HFF-Myc (cell line): ENCODE measurements at regions not wholly inside any gene's neighbourhood (a gene's known extent, or its start where the extent isn't known, plus 50 kb on each side); places are given as distances from the start of the nearest gene placed in this dataset.

Experiments
- DNase-seq: peaks from one replicate; pipeline ENCODE4 v3.0.0-alpha.2; 2011; ENCODE audit warnings: low read depth; ENCODE audit errors: extremely low read depth
- H3K4me3 ChIP-seq: replicated peaks from 2 replicates; pipeline ENCODE4 v1.5.1; 2011; ENCODE audit warnings: low read depth, mild to moderate bottlenecking, control low read depth, low read length
- CTCF ChIP-seq: IDR thresholded peaks from 2 replicates; pipeline ENCODE4 v1.5.1; 2012; ENCODE audit warnings: mild to moderate bottlenecking, low read depth, low read length, control low read depth; ENCODE audit errors: missing control alignments

- DNase-seq = no peak
These were observed 70.6 kb downstream of the OLIG3 start for GRCh38 chr6:137423451-137424168.

GRCh38 chr6:137417396-137417795, 76.8 kb downstream of the OLIG3 start:
- no peak overlapping the region for H3K4me3 ChIP-seq
- no peak for DNase-seq
- no peak for TF ChIP-seq CTCF

More at GRCh38 chr6:137423451-137424168, 70.6 kb downstream of the OLIG3 start:
- no peak overlapping the region for H3K4me3 ChIP-seq
- no peak for TF ChIP-seq CTCF

- H3K4me3 ChIP-seq = no peak overlapping the region
- no peak for DNase-seq
- no peak for TF ChIP-seq CTCF
These were observed 77.7 kb downstream of the OLIG3 start for GRCh38 chr6:137416376-137417109.

- no peak for DNase-seq
- no peak for TF ChIP-seq CTCF
- H3K4me3 ChIP-seq = no peak overlapping the region
These were observed 78.4 kb downstream of the OLIG3 start for GRCh38 chr6:137415834-137416190.

GRCh38 chr6:137415127-137415833, 78.9 kb downstream of the OLIG3 start:
- H3K4me3 ChIP-seq = peak overlapping the region; percentile 28
- TF ChIP-seq CTCF = peak; percentile 69
- DNase-seq = peak; percentile 27

- TF ChIP-seq CTCF = no peak
- no peak overlapping the region for H3K4me3 ChIP-seq
- DNase-seq = no peak
These were observed 79.6 kb downstream of the OLIG3 start for GRCh38 chr6:137414599-137414998.
